ENCODE measurements at regions not wholly inside any gene's neighbourhood (a gene's known extent, or its start where the extent isn't known, plus 50 kb on each side); places are given as distances from the start of the nearest gene placed in this dataset.

DNA sequence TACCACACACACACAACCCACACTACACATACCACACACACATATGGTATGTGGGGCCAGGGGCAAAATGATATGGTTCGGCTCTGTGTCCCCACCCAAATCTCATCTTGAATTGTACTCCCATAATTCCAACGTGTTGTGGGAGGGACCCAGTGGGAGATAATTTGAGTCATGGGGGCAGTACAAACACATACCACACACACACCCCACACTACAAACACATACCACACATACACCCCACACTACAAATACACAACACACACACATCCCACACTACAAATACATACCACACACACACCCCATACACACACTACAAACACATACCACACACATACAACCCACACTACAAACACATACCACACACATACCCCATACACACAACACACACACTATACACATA is 117.8 kb downstream of the TTC32 start:
- DNase-seq (ENCODE audit: low spot score) (no peak), ATAC-seq (ENCODE audit: low read depth) (no peak)
- Histone ChIP-seq H3K9me3 (ENCODE audit: severe bottlenecking) (no peaks in the 10 kb centered on the region), H3K4me1 (ENCODE audit: insufficient read depth, poor library complexity, severe bottlenecking) (peaks cover 21% of the 10 kb centered on the region), H3K27me3 (ENCODE audit: insufficient read depth, poor library complexity, severe bottlenecking) (no peaks in the 10 kb centered on the region), H3K4me3 (ENCODE audit: severe bottlenecking) (no peak overlapping the region), H3K36me3 (ENCODE audit: low read depth) (no peaks in the 10 kb centered on the region), H3K27ac (ENCODE audit: poor library complexity, severe bottlenecking) (no peak overlapping the region)
- TF ChIP-seq CTCF (IDR thresholded peaks at IDR 0.05; ENCODE audit: poor library complexity, severe bottlenecking), result no peak

- H3K9me3 ChIP-seq (ENCODE audit: severe bottlenecking), result no peaks in the 10 kb centered on the region
- no peak overlapping the region for H3K27ac ChIP-seq (ENCODE audit: poor library complexity, severe bottlenecking)
- H3K4me3 ChIP-seq (ENCODE audit: severe bottlenecking), result no peak overlapping the region
- H3K27me3 ChIP-seq (ENCODE audit: insufficient read depth, poor library complexity, severe bottlenecking), result no peaks in the 10 kb centered on the region
- ATAC-seq (ENCODE audit: low read depth), result no peak
- H3K4me1 ChIP-seq (ENCODE audit: insufficient read depth, poor library complexity, severe bottlenecking), result no peaks in the 10 kb centered on the region
- H3K36me3 ChIP-seq (ENCODE audit: low read depth), result no peaks in the 10 kb centered on the region
- DNase-seq (ENCODE audit: low spot score), result no peak
- TF ChIP-seq CTCF (IDR thresholded peaks at IDR 0.05; ENCODE audit: poor library complexity, severe bottlenecking), result no peak
These were observed 124.8 kb downstream of the TTC32 start for GRCh38 chr2:19776941-19777514.

DNA sequence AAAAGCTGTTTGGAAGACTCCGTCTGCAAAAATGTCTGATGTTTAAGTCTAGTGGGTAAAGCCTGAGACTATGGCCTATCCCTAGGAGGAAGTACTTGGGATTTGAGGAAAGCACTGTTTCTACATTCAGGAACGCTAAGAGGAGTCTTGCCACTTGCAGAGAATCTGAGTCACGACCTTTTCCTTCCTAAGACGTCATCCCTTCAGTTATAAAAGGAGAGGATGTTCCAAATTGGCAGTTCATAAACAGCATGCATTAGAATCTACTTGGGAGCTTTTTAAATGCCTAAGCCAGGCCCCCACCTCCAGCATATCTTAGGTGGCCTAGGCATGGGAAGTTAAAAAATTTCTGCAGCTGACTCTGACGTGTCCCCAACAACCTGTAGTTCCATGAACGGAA is 125.9 kb downstream of the TTC32 start:
- Histone ChIP-seq H3K36me3 (ENCODE audit: low read depth) (no peaks in the 10 kb centered on the region), H3K4me3 (ENCODE audit: severe bottlenecking) (no peak overlapping the region), H3K9me3 (ENCODE audit: severe bottlenecking) (no peaks in the 10 kb centered on the region), H3K4me1 (ENCODE audit: insufficient read depth, poor library complexity, severe bottlenecking) (no peaks in the 10 kb centered on the region), H3K27me3 (ENCODE audit: insufficient read depth, poor library complexity, severe bottlenecking) (no peaks in the 10 kb centered on the region), H3K27ac (ENCODE audit: poor library complexity, severe bottlenecking) (no peak overlapping the region)
- no peak for TF ChIP-seq CTCF (IDR thresholded peaks at IDR 0.05; ENCODE audit: poor library complexity, severe bottlenecking)
- no peak for DNase-seq (ENCODE audit: low spot score)
- ATAC-seq (ENCODE audit: low read depth), result no peak

DNA sequence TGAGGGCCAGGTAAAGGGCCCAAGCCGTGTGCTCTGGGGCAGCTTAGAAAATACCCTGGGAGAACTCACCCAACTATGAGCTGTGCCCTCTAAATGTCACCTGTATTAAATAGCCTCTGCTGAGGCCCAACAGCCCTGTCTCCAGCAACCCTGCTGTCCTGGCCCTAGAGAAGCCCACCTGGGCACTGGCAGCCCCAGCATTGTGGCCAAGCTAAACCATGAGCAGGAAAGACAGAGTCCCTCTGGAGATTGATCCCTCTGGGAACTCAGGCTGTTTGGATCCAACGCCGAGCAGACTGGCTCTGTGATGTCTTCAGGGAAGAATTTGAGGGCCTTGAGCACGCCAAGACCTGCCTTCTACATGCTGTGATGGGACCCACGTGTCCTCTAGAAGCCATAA is 126.5 kb downstream of the TTC32 start:
- Histone ChIP-seq H3K4me1 (ENCODE audit: insufficient read depth, poor library complexity, severe bottlenecking) (no peaks in the 10 kb centered on the region), H3K9me3 (ENCODE audit: severe bottlenecking) (no peaks in the 10 kb centered on the region), H3K27ac (ENCODE audit: poor library complexity, severe bottlenecking) (no peak overlapping the region), H3K4me3 (ENCODE audit: severe bottlenecking) (no peak overlapping the region), H3K27me3 (ENCODE audit: insufficient read depth, poor library complexity, severe bottlenecking) (no peaks in the 10 kb centered on the region), H3K36me3 (ENCODE audit: low read depth) (no peaks in the 10 kb centered on the region)
- TF ChIP-seq CTCF (IDR thresholded peaks at IDR 0.05; ENCODE audit: poor library complexity, severe bottlenecking), result no peak
- ATAC-seq (ENCODE audit: low read depth), result no peak
- DNase-seq (ENCODE audit: low spot score), result no peak

- Histone ChIP-seq H3K27me3 (ENCODE audit: insufficient read depth, poor library complexity, severe bottlenecking) (no peaks in the 10 kb centered on the region), H3K4me1 (ENCODE audit: insufficient read depth, poor library complexity, severe bottlenecking) (no peaks in the 10 kb centered on the region), H3K9me3 (ENCODE audit: severe bottlenecking) (no peaks in the 10 kb centered on the region), H3K36me3 (ENCODE audit: low read depth) (no peaks in the 10 kb centered on the region), H3K27ac (ENCODE audit: poor library complexity, severe bottlenecking) (no peak overlapping the region), H3K4me3 (ENCODE audit: severe bottlenecking) (no peak overlapping the region)
- DNase-seq (ENCODE audit: low spot score) (no peak), ATAC-seq (ENCODE audit: low read depth) (no peak)
- TF ChIP-seq CTCF (IDR thresholded peaks at IDR 0.05; ENCODE audit: poor library complexity, severe bottlenecking), result no peak
These were observed 127.0 kb downstream of the TTC32 start for GRCh38 chr2:19774805-19775176.

Measured in RWPE2 (cell line).